OCI-LY3 (cell line): ENCODE measurements at regions not wholly inside any gene's neighbourhood (a gene's known extent, or its start where the extent isn't known, plus 50 kb on each side); places are given as distances from the start of the nearest gene placed in this dataset.
A peak's percentile ranks its signal among the peaks of the same experiment; 100 is the strongest.

ENCODE experiments used
- H2AFZ ChIP-seq: fragments of 200-600, 300-600 bp; shearing (Covaris generic); 2 replicates; pipeline ENCODE4 v1.6.0; 2014; ENCODE audit warnings: antibody characterized with exemption, low read depth, low read length
- H3K27ac ChIP-seq: fragments of 200-600, 300-600 bp; sonication (generic); 2 replicates; pipeline ENCODE4 v1.5.1; 2014; ENCODE audit warnings: mild to moderate bottlenecking, low read length, moderate library complexity, mixed read lengths
- H3K27me3 ChIP-seq: fragments of 200-600, 300-600 bp; sonication (generic); 2 replicates; pipeline ENCODE4 v1.6.1; 2014; ENCODE audit warnings: low read depth, low read length, mixed read lengths
- H3K36me3 ChIP-seq: fragments of 200-600, 300-600 bp; sonication (generic); replicated peaks from 2 replicates; pipeline ENCODE3; 2014; ENCODE audit warnings: low read depth, low read length, mixed read lengths
- H3K4me1 ChIP-seq: fragments of 300-600, 200-600 bp; sonication (generic); 2 replicates; pipeline ENCODE4 v1.6.1; 2014; ENCODE audit warnings: low read length, mixed read lengths
- H3K4me2 ChIP-seq: fragments of 200-600, 300-600 bp; sonication (generic); 2 replicates; pipeline ENCODE4 v1.6.1; 2014; ENCODE audit warnings: low read length, mixed read lengths
- H3K4me3 ChIP-seq: fragments of 300-600, 200-600 bp; sonication (generic); 2 replicates; pipeline ENCODE4 v1.5.1; 2014; ENCODE audit warnings: antibody characterized with exemption, mild to moderate bottlenecking, low read length, moderate library complexity
- H3K79me2 ChIP-seq: fragments of 300-600, 200-600 bp; shearing (Covaris generic); 2 replicates; pipeline ENCODE4 v1.6.1; 2014; ENCODE audit warnings: mild to moderate bottlenecking, low read length, mixed read lengths
- H3K9ac ChIP-seq: fragments of 300-600, 200-600 bp; shearing (Covaris generic); 2 replicates; pipeline ENCODE4 v1.6.0; 2014; ENCODE audit warnings: mild to moderate bottlenecking, low read length, moderate library complexity
- H3K9me3 ChIP-seq: fragments of 200-600, 300-600 bp; shearing (Covaris generic); 2 replicates; pipeline ENCODE4 v1.6.1; 2014; ENCODE audit warnings: low read length, mixed read lengths; ENCODE audit not compliant: insufficient read depth
- H4K20me1 ChIP-seq: fragments of 200-600, 300-600 bp; sonication (generic); 2 replicates; pipeline ENCODE4 v1.6.1; 2016; ENCODE audit warnings: low read length, mixed read lengths; ENCODE audit not compliant: insufficient read depth
- EZH2phosphoT487 ChIP-seq: fragments of 200-600 bp; shearing (Covaris generic); IDR thresholded peaks from 2 replicates; pipeline ENCODE4 v1.6.1; 2018; ENCODE audit warnings: antibody characterized with exemption, mixed run types, low read depth
- TF ChIP-seq, protein P1 (sequence below): fragments of 200-600, 300-600 bp; sonication (generic); IDR thresholded peaks from 2 replicates; pipeline ENCODE4 v1.5.1; 2014; ENCODE audit warnings: antibody characterized with exemption, low read length, low read depth

DNA sequence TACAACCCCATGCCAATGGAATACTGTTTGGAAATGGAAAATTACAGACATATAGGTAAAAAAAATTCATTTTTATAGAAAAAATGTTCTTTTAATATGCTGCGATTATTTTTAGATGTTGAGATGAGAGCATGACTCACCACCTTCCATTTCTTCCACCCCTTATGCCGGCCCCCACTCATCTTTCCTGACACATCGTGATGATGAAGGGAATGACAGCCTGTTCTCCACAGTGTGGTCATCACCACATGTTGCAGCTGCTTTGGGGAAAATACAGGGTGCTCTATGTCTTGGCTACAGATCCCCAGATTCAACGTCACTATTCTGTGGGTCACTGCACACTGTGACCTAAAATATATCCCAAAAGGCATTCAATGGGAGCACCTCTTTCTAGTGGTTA, 916.2 kb downstream of the METTL15 start:
- H3K9me3 ChIP-seq = peaks cover 18% of the 10 kb centered on the region; the same call in 1 of the 2 replicates
- H3K36me3 ChIP-seq = peaks cover 10% of the 10 kb centered on the region
- peaks cover 20% of the 10 kb centered on the region for H3K4me1 ChIP-seq
- no peak overlapping the region for H2AFZ ChIP-seq
- no peak overlapping the region for H3K27ac ChIP-seq
- H3K27me3 ChIP-seq = no peaks in the 10 kb centered on the region
- TF ChIP-seq, protein P1, sequence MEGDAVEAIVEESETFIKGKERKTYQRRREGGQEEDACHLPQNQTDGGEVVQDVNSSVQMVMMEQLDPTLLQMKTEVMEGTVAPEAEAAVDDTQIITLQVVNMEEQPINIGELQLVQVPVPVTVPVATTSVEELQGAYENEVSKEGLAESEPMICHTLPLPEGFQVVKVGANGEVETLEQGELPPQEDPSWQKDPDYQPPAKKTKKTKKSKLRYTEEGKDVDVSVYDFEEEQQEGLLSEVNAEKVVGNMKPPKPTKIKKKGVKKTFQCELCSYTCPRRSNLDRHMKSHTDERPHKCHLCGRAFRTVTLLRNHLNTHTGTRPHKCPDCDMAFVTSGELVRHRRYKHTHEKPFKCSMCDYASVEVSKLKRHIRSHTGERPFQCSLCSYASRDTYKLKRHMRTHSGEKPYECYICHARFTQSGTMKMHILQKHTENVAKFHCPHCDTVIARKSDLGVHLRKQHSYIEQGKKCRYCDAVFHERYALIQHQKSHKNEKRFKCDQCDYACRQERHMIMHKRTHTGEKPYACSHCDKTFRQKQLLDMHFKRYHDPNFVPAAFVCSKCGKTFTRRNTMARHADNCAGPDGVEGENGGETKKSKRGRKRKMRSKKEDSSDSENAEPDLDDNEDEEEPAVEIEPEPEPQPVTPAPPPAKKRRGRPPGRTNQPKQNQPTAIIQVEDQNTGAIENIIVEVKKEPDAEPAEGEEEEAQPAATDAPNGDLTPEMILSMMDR = no peak
- TF ChIP-seq EZH2phosphoT487 = no peak
- no peak overlapping the region for H3K4me2 ChIP-seq
- no peak overlapping the region for H3K4me3 ChIP-seq
- H3K79me2 ChIP-seq = no peaks in the 10 kb centered on the region
- no peaks in the 10 kb centered on the region for H4K20me1 ChIP-seq
- H3K9ac ChIP-seq = no peak overlapping the region

DNA sequence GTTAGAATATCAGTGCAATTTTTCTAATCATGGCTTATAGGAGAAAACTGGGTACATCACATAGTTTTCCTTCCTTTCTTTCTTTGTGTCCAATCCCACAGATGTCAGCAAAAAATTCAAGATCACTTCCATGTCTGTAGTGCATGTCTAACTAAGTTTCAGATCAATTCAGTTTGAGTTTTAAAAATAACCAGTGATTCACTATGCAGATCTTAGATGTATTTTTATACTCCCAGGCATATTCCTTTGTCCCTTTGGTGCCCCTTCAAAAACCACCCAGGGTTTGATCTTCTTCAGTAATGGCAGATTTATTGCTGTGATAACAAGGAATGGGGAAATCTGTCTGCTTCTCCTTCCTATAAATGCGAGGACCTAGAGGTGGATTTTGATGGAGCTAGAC, 915.6 kb downstream of the METTL15 start:
- Histone ChIP-seq H3K4me2 (no peak overlapping the region), H3K36me3 (peaks cover 10% of the 10 kb centered on the region), H2AFZ (no peak overlapping the region), H3K4me3 (no peak overlapping the region), H3K9ac (no peak overlapping the region), H3K27ac (no peak overlapping the region), H3K4me1 (peaks cover 20% of the 10 kb centered on the region), H4K20me1 (no peaks in the 10 kb centered on the region), H3K27me3 (no peaks in the 10 kb centered on the region), H3K79me2 (no peaks in the 10 kb centered on the region), H3K9me3 (peaks cover 13% of the 10 kb centered on the region; the same call in 1 of the 2 replicates)
- no peak for TF ChIP-seq EZH2phosphoT487
- TF ChIP-seq, protein P1 = no peak

DNA sequence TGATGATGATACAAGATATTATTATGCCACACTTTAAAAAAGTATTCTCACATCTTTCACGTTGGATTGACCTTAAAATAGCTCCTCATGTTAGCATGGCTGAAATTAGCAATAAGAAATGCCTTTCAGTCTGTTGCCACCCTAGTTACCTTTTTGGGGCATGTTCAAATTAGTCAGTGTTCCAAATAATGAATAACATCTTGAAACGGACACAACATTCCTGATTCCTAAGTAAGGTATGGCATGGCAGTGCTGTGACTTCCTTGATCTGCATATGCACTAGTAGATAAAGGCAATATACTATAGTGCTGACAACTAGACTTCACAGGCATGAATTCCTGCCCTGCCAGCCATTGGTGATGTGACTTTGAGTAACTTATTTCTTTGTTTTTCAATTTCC, 914.5 kb downstream of the METTL15 start:
- Histone ChIP-seq H3K27me3 (no peaks in the 10 kb centered on the region), H3K9me3 (0 out of 2 replicates have a peak, but pooled peaks cover 4% of the 10 kb centered on the region), H3K79me2 (no peaks in the 10 kb centered on the region), H3K4me1 (peaks cover 20% of the 10 kb centered on the region), H2AFZ (no peak overlapping the region), H3K4me3 (no peak overlapping the region), H3K9ac (no peak overlapping the region), H3K36me3 (peaks cover 10% of the 10 kb centered on the region), H3K27ac (no peak overlapping the region), H4K20me1 (no peaks in the 10 kb centered on the region), H3K4me2 (no peak overlapping the region)
- TF ChIP-seq, protein P1 = no peak
- TF ChIP-seq EZH2phosphoT487 = no peak

DNA sequence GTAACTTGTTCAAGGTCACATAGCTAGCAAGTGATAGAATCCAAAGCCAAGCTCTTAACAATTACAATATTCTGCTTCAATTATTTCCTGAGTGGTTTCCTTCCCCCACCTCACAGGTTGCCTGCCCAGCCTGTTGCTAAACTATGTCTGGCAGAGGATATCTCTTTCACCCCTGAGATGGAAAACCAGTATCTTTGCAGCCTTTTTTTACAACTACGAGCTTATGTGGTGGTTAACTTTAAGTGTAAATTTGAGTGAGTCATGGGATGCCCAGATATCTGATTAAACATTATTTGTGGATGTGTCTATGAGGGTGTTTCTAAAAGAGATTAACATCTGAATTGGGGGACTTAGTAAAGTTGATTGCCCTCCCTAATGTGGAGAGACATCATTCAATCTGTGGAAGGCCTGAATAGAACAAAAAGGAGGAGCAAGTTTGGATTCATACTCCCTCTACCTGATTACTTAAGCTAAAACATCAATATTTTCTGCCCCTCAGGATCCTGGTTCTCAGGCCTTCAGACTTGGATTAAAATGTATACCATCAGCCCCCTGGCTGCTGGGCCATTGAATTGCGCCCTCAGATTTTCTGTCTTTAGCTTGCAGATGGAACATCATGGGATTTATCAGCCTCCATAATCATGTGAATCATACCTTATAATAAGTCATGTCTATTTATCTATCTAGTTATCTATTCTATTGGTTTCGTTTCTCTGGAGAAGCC, 911.9 kb downstream of the METTL15 start:
- Histone ChIP-seq H2AFZ (no peak overlapping the region; the same call in 1 of the 2 replicates), H3K4me2 (no peak overlapping the region), H3K27me3 (no peaks in the 10 kb centered on the region), H3K9ac (no peak overlapping the region), H3K79me2 (no peaks in the 10 kb centered on the region), H3K36me3 (peaks cover 10% of the 10 kb centered on the region), H3K9me3 (0 out of 2 replicates have a peak, but pooled peaks cover 4% of the 10 kb centered on the region), H3K4me3 (no peak overlapping the region), H4K20me1 (no peaks in the 10 kb centered on the region), H3K4me1 (peaks cover 20% of the 10 kb centered on the region), H3K27ac (no peak overlapping the region)
- TF ChIP-seq, protein P1 = peak; percentile 68
- TF ChIP-seq EZH2phosphoT487 = no peak
